MV-4-11 (cell line): ENCODE measurements at regions not wholly inside any gene's neighbourhood (a gene's known extent, or its start where the extent isn't known, plus 50 kb on each side); places are given as distances from the start of the nearest gene placed in this dataset.

Experiments used
- DNase-seq: peaks from one replicate; lab custom pipeline; 2025; lab: John Stamatoyannopoulos, UW

- no peak for DNase-seq
Observed at GRCh38 chr4:29521281-29521680, 1198.9 kb upstream of the PCDH7 start.

GRCh38 chr4:29536745-29537144 is 1183.4 kb upstream of the PCDH7 start:
- no peak for DNase-seq

- DNase-seq, result peak; percentile 55
Observed at GRCh38 chr4:29538889-29539646, 1181.1 kb upstream of the PCDH7 start.

GRCh38 chr4:29540439-29541102 is 1179.6 kb upstream of the PCDH7 start:
- peak; percentile 4 for DNase-seq

GRCh38 chr4:29541757-29542156 is 1178.4 kb upstream of the PCDH7 start:
- no peak for DNase-seq

GRCh38 chr4:29549342-29549741 is 1170.8 kb upstream of the PCDH7 start:
- DNase-seq, result no peak

GRCh38 chr4:29551821-29552220 is 1168.3 kb upstream of the PCDH7 start:
- no peak for DNase-seq

- no peak for DNase-seq
Observed at GRCh38 chr4:29553846-29554245, 1166.3 kb upstream of the PCDH7 start.

GRCh38 chr4:29558789-29559188 is 1161.4 kb upstream of the PCDH7 start:
- DNase-seq, result no peak

GRCh38 chr4:29559286-29559685 is 1160.9 kb upstream of the PCDH7 start:
- no peak for DNase-seq

- no peak for DNase-seq
Observed at GRCh38 chr4:29560452-29560851, 1159.7 kb upstream of the PCDH7 start.

- peak; percentile 25 for DNase-seq
Observed at GRCh38 chr4:29565256-29565655, 1154.9 kb upstream of the PCDH7 start.

- DNase-seq, result no peak
Observed at GRCh38 chr4:29566371-29566770, 1153.8 kb upstream of the PCDH7 start.

GRCh38 chr4:29571322-29571721 is 1148.8 kb upstream of the PCDH7 start:
- no peak for DNase-seq

- no peak for DNase-seq
Observed at GRCh38 chr4:29578329-29578728, 1141.8 kb upstream of the PCDH7 start.

- no peak for DNase-seq
Observed at GRCh38 chr4:29581457-29581856, 1138.7 kb upstream of the PCDH7 start.

GRCh38 chr4:29588617-29589016 is 1131.6 kb upstream of the PCDH7 start:
- DNase-seq, result no peak

GRCh38 chr4:29596228-29596627 is 1123.9 kb upstream of the PCDH7 start:
- DNase-seq, result no peak

GRCh38 chr4:29619168-29619567 is 1101.0 kb upstream of the PCDH7 start:
- DNase-seq, result no peak

GRCh38 chr4:29632199-29632598 is 1088.0 kb upstream of the PCDH7 start:
- no peak for DNase-seq

- DNase-seq, result no peak
Observed at GRCh38 chr4:29636961-29637360, 1083.2 kb upstream of the PCDH7 start.

- DNase-seq, result no peak
Observed at GRCh38 chr4:29653221-29653620, 1066.9 kb upstream of the PCDH7 start.

- no peak for DNase-seq
Observed at GRCh38 chr4:29680644-29681043, 1039.5 kb upstream of the PCDH7 start.

GRCh38 chr4:29704059-29704458 is 1016.1 kb upstream of the PCDH7 start:
- DNase-seq, result no peak
